HS-27A (cell line): ENCODE measurements at regions not wholly inside any gene's neighbourhood (a gene's known extent, or its start where the extent isn't known, plus 50 kb on each side); places are given as distances from the start of the nearest gene placed in this dataset.

Experiments used
- DNase-seq: peaks from one replicate; pipeline ENCODE4 v3.0.0-alpha.2; 2012; ENCODE audit warnings: low read depth, missing footprints

DNA sequence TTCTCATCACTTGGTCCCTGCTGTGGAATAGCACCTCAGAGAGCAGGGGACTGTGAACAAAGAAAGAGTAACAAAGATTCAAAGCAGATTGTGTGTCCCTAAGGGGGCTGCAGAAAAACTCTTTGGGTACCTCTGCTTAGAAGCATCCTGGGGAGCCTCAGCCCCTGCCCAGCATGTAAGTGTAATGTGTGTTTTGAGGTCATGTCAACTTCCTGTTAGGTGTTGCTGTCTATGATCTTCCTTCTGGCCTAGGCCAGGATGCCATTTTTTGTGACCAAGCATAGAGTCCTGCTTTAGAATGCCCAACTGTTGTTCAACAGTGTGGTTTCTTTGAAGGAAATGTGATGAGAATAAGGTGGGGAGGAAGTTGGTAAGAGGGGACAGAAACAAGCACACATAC lies 77.1 kb upstream of the BCL6 start:
- DNase-seq = no peak

DNA sequence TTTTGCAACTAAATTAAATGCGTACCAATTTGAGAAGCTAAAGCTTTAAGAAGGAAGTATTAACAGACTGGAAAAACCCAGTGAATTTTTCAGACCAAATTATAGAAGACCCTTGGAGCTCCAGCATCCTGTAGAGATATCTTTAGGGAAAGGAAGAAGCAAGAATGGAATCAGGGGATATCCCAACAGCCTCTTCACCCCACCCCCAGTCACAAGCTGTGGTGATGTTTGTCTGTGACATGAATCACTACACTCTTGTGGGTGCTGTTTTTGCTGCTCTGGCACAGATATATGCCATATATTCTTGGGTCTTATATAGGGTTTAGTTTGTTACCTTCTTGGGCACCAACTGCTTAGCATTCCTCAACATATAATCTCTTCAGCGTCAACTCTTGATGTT lies 78.5 kb upstream of the BCL6 start:
- no peak for DNase-seq

DNA sequence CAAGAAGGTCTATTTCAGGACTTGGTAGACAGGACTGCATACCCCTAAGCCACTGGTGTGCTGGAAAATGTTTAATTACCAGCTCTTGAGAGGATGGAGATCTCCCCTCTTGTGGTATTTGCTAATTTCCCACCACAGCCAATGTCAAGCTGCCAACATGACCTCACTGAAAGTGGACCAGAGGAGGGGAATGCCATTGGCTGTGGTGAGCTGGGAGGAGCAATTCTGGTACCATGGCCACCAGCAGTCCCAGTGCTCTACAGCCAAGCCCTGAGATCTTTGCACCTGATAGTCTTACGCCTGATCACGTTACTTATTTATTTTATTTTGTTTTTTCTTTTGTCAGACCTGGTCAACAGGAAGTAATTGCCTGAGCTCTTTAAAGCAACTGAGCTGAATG lies 82.5 kb upstream of the BCL6 start:
- DNase-seq = no peak

DNA sequence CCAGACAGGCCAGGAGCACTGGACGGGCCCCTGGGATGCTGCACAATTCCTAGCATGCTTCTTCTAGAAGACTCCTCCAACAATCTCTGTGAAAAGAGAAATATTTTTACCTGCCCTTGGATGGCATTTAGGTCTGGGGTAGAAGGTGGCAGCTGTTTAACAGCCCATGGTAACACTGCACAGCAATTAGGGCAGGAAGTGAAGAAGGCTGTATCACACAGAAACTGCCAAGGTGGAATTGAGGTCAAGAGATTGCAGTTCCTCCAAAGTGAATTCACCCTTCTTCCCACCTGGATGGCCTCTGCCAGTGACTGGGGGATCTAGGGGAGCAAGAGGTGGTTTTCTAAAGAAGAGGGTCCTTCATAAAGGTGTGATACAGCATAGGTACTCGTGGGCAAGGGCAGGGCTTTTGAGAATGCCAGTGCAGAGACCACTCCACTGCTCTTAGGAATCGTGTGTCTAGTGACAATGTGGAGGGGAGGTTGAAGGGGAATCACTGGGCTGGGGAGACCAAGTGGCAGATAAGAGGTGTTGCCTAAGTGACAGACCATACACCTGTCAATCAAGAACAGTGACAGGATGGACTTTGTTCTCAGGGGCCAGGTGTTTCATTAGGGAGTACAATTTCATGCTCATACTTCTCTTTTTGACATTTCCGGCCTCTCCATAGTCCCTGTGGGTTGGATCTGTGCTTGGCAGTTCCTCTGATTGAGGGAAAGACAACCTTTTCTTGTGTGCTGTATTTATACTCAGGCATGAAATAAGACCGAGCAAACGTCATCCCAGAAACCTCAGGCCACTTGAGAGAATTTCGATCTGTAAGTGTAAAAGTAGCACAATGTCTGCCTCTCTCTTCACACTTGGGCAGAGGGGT lies 83.5 kb upstream of the BCL6 start:
- no peak for DNase-seq

DNA sequence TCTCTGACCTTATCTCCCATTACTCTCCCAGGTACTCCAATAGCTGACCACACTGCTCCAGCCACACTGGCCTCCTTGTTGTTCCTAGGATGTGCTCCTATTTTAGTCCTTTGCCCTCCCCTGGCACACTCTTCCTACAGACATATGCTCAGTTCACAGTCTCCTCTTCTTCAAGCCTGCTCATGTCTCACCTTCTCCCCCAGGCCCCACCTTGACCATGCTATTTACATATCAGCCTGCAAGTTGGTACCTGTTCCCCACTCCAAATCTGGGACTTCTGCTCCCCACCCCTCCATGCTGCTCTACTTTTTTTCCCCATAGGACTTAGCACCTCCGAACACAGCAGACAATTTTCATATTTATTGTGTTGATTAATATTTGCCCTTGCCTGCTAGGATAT lies 84.9 kb upstream of the BCL6 start:
- DNase-seq = no peak

DNA sequence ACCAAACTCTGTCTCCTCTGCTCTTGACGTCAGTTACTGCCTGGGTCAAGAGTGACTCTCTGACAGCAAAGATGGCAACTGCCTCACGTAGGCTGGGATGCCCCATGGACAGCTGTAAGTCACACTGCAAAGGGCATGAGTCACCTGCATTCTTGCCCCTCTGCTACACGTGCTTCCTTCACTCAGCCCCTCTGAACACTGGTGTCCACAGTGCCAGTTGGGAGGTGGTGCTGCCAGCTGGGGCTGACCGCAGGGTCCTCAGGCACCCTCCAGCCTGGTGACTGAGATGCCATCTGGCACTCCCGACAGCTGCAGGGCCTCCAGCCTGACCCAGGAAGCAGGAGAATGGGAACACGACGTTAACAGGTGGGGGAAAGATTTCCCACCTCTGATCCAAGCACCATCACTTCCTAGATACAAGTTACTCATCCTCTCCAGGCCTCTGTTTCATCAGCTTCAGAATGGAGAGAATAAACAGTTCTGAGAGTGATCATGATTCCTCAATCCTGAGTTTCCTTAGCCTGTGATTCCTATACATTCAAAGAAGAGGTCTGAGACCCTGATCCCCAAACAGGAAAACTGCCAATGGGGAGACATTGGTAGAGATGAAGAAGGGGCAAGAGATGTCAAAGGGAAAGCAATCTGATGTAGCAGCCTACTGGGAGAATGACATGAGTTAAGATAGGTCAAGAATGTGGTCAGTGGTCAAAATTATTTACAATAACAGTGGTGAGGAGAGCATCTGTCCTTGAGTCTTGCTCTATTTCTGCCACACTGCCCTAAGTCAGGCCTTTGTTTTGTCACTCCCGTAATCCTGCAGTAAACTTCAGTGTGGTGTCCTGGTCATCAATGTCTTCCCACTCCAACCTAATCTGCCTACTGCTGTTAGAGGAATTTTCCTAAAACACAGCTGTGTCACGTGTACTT lies 86.1 kb upstream of the BCL6 start:
- no peak for DNase-seq

DNA sequence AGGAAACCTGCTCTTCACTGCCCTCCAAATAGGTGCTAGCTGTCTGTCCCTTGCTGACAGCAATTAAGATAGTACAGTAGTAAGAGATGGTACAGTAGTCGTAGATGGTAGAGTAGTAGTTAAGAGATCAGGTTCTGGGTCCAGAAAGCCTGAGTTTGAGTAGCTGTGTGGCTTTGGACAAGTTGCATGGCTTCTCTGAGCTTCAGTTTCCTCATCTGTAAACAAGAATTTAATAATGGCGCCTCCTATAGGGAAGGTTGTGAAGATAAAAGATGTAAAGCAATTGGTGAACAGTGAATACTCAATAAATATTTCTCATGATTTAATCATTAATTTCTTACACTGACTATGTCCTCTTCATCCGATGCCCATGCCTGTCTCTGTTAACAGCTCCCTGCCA lies 86.9 kb upstream of the BCL6 start:
- DNase-seq = no peak

GRCh38 chr3:187833375-187833774 lies 88.1 kb upstream of the BCL6 start:
- DNase-seq = no peak

- no peak for DNase-seq
Measured at GRCh38 chr3:187833799-187834578, 88.7 kb upstream of the BCL6 start.

- no peak for DNase-seq
Measured at GRCh38 chr3:187836823-187837770, 91.8 kb upstream of the BCL6 start.

- no peak for DNase-seq
Measured at GRCh38 chr3:187838016-187838540, 92.8 kb upstream of the BCL6 start.

- DNase-seq = no peak
Measured at GRCh38 chr3:187839422-187839821, 94.2 kb upstream of the BCL6 start.

GRCh38 chr3:187840856-187841255 lies 95.6 kb upstream of the BCL6 start:
- no peak for DNase-seq

GRCh38 chr3:187841560-187841959 lies 96.3 kb upstream of the BCL6 start:
- peak; percentile 23 for DNase-seq

- DNase-seq = no peak
Measured at GRCh38 chr3:187843654-187844053, 98.4 kb upstream of the BCL6 start.

GRCh38 chr3:187844708-187845107 lies 99.4 kb upstream of the BCL6 start:
- DNase-seq = no peak

- no peak for DNase-seq
Measured at GRCh38 chr3:187845826-187846225, 100.6 kb upstream of the BCL6 start.

DNA sequence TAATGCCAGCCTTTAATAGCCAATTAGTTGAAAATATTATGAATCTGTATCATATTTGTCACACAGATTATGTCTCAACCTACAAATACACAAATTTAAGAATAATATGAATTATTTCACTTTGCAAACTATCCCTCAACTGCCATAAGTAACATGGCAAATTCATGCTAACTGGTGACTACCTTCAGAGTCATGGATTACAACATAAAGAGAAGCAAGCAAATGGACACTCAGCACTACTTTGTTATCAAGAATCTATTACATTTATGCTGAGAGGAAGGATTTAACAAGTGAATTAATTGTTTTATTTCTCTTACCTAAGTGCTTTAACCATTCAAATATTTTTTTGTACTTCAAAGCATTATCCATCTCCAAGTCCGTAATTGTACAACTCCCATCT lies 103.1 kb upstream of the BCL6 start:
- no peak for DNase-seq

DNA sequence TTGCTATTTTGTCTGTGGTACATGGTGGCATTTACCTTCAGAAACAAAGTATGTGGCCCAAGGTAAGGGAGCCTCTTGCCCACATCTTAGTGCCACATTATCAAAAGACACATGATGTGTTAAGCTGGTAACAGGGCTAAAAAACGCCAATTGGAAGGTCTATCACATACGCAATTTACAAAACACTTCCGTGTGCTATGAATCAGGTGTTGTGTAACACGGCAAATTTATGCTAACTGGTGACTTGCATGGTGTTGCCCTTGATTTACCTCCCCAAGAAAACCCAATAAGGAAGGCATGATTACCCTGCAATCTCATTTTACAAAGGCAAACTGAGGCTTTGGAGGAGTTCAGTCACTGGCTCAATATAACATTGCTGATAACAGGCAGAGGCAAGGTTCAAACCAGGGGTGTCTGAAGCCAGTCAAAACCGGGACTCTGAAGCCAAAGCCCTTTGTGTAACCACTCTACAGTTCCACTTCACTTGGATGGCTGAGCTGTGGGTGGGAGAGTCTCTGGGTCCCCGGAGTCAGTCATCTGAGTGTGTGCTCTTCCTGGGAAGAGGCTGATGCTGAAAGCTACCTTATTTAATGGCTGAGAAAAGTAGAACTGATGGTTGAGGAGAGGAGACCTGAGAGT lies 103.9 kb upstream of the BCL6 start:
- DNase-seq = no peak

- DNase-seq = no peak
Measured at GRCh38 chr3:187850258-187850921, 105.1 kb upstream of the BCL6 start.
